GM18517 (cell line): ENCODE measurements at regions not wholly inside any gene's neighbourhood (a gene's known extent, or its start where the extent isn't known, plus 50 kb on each side); places are given as distances from the start of the nearest gene placed in this dataset.
"Not testable (repeated sequence)": the region's sequence is repeated elsewhere in the genome, so short reads cannot be mapped to it uniquely, and the experiment has no call there.

Source experiments
- ATAC-seq: cut with Tn5 transposase; IDR thresholded peaks from one replicate; pipeline ENCODE4 v1.9.1; 2021; ENCODE audit warnings: mild to moderate bottlenecking, moderate library complexity; ENCODE audit not compliant: unreplicated experiment

DNA sequence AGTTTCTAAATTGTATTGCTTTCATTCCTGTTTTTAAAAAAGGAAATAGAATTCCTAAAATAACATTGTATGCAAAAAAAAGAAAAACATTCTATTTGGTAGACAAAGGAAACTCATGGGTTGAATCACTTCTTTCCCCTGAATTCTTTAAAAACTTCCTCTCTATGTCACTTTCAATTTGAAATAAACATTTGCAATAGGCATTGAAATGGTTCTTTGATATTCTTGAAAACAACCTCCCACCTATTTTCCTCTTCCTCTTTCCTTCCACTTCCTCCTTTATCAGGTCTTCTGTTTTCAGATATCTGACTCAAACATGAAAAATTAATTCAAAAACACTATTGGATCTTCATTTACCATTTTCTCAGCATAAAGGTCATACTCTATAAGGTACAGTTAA, 442.0 kb upstream of the MEF2C start:
- ATAC-seq: no peak

- no peak for ATAC-seq
Observed at GRCh38 chr5:89320421-89321277, 437.7 kb upstream of the MEF2C start.

DNA sequence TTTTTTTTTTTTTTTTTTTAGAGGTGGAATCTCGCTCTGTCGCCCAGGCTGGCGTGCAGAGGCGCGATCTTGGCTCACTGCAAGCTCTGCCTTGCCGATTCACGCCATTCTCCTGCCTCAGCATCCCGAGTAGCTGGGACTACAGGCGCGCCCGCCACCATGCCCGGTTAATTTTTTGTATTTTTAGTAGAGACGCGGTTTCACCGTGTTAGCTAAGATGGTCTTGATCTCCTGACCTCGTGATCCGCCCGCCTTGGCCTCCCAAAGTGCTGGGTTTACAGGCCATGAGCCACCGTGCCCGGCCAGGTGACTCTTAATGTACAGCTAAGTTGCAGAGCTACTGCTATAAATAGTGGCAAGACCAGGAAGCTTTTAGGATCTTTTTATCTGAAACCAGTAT, 434.9 kb upstream of the MEF2C start:
- not testable (repeated sequence) for ATAC-seq

GRCh38 chr5:89315286-89316100, 432.5 kb upstream of the MEF2C start:
- no peak for ATAC-seq

- ATAC-seq: peak; percentile 98
Observed at GRCh38 chr5:89313804-89314588, 431.0 kb upstream of the MEF2C start.

- ATAC-seq: no peak
Observed at GRCh38 chr5:89313044-89313443, 430.1 kb upstream of the MEF2C start.

GRCh38 chr5:89309268-89309667, 426.3 kb upstream of the MEF2C start:
- ATAC-seq: no peak

- ATAC-seq: peak; percentile 83
Observed at GRCh38 chr5:89308606-89309040, 425.6 kb upstream of the MEF2C start.

DNA sequence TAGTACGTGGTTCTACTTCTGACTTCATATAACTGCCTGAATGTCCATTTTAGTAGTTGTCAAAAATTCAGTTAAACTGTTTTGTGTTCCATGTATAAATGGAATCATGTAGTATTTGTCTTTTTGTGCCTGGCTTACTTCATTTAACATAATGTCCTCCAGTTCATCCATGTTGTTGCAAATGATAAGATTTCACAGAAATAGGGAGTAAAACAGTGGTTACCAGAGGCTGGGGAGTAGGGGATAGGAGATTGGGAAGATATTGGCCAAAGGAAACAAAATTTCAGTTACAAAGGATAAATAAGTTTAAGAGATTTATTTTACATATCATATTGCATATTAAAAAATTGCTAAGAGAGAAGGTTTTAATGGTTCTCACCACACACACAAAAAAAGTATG, 425.0 kb upstream of the MEF2C start:
- ATAC-seq: no peak

DNA sequence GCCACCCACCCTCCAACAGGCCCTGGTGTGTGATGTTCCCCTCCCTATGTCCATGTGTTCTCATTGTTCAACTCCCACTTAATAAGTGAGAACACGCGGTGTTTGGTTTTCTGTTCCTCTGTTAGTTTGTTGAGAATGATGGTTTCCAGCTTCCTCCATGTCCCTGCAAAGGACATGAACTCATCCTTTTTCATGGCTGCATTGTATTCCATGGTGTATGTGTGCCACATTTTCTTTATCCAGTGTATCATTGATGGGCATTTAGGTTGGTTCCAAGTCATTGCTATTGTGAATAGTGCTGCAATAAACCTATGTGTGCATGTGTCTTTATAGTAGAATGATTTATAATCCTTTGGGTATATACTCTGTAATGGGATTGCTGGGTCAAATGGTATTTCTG, 424.2 kb upstream of the MEF2C start:
- ATAC-seq: not testable (repeated sequence)

DNA sequence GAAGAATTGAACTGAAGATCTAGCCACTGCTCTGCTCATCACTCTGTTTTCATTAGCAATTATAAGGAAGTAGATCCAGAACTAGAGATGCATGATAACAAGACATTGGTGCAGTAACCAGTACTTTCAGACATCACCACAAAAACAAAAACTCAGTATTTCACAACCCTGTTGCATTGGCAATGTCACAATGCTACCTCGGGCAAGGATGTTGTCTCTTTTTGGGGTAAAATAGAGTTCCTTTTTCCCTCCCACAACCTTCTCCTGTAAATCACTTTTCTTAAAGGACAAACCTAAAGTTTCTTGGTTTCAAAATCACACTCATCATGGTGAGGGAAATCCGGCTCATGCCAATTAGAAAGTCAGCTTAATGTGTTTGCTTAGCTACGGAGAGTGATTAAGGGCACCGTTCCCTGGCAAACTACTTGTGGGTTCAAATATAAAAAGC, 420.1 kb upstream of the MEF2C start:
- ATAC-seq: peak; percentile 66

- peak; percentile 31 for ATAC-seq
Observed at GRCh38 chr5:89302102-89302891, 419.3 kb upstream of the MEF2C start.

DNA sequence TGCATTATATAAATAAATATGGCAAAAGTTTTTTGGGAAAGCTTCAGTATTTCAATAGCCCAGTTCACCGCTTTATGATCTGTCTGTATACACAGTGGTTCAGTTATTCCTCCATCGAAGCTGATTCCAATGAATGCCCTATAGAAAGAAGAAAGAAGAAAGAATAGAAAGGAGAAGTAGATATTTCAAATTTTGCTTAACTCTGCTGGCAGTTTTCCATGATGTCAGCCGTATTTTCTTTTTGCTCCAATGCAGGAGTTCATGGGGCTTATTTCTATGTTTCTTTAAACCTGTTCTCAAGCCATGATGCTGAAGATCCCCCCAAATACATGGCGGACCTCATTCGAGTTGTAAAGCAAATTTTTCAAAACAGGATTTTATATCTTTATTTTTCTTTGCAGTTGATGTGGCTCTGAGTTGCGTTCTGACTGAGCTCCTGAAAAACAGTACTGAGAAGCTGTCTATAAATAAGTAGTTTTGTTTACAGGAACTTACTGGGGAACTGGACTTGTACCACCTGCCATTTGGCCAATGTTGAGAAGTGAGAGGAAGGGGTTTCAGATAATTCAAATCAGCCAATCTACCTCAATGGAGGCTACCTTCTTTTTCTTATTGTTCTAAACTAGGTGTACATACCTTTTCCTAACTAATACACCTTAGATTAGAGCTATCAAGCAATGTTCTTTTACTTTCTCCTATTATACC, 418.5 kb upstream of the MEF2C start:
- peak; percentile 69 for ATAC-seq

GRCh38 chr5:89300426-89300970, 417.5 kb upstream of the MEF2C start:
- ATAC-seq: no peak

DNA sequence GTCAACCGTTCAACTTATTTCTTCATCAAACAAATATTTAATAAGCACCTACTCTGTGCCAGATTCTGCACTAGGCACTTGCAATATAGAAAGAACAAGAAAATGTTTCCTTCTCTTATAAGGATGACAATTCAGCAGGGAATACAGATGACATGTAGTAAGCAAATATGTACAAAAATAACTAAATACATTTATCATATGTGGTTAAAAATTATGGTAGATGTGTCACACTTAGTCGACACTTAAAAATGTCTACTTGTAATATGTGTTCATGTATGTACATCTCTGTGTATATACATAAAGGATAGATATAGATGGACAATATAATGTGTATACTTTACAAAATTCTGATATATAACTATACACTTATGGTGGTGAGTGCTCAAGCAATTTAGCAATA, 417.0 kb upstream of the MEF2C start:
- no peak for ATAC-seq

GRCh38 chr5:89297066-89297465, 414.1 kb upstream of the MEF2C start:
- peak; percentile 35 for ATAC-seq

DNA sequence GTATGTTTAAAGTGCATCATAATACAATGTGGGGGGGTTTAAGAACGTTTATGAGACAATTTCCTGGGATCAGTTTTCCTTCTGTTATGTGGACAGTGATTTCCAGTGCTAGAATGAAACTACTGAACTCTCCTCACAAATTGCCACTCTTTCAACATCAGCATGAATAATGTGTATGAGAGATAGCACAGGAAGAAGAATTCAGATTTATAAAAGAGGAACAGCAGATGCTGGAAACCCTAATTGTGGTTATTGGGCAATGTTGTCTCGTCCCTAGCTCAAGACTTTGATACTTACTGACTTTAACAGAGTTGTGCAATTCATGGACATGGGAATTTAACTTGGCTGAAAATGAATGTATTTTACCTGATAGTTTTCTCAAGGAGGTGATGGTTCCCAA, 410.8 kb upstream of the MEF2C start:
- ATAC-seq: no peak

DNA sequence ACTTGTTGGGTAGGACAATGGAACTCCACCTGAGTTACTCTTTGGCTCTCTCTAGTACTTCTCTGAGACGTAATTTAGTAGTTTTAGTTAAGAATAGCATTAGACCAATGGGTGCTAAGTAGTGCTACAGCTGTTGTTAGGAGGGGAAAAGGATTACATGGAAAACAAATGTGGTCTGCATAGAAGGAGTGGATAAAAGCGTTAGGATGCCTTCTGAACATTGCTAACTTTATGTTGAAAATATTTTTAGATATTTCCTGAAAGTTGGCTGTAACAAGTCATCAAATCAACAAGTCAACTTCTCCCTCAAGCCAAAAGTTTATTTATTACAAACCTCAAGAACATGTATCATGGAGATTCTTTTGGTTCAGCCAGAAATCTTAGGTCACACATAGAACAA, 409.5 kb upstream of the MEF2C start:
- ATAC-seq: no peak

GRCh38 chr5:89289604-89290003, 406.6 kb upstream of the MEF2C start:
- no peak for ATAC-seq
